ENCODE measurements at regions not wholly inside any gene's neighbourhood (a gene's known extent, or its start where the extent isn't known, plus 50 kb on each side); places are given as distances from the start of the nearest gene placed in this dataset.
"Not testable (repeated sequence)": the region's sequence is repeated elsewhere in the genome, so short reads cannot be mapped to it uniquely, and the experiment has no call there.

DNA sequence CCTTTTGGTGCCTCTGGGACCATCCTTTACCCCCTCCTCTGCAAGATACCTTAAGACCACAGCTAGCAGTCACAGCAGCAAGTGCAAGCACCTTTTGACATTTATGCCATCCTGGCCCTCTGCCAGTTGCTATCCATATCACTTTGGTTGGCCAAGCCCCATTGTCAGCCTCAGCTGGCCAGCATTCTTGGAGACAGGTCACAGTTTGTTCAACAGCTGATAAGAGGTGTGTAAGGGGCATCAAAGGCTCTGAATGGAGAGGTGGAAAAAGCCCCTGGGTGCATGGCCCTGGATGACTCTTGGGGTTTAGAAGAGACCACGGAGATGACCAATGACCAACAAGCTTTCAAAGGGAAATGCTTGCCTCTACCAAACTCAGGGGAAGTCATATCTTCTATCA, 133.6 kb upstream of the MAMLD1 start:
- H3K27me3 ChIP-seq (ENCODE audit: low read length), result no peaks in the 10 kb centered on the region
- BruUV-seq (replicated peaks), result no TSS peak
- ChIA-PET CTCF (no interaction called here), POLR2A (ENCODE audit: unreplicated experiment) (no interaction called here)
- ATAC-seq (no peak), DNase-seq (no peak)
- no peak for TF ChIP-seq CTCF (conservative IDR thresholded peaks at IDR 0.05; ENCODE audit: low read depth, low read length)
- TF ChIP-seq EZH2 (IDR thresholded peaks at IDR 0.05; ENCODE audit: low read length, unreplicated experiment), result no peak
- no peak for TF ChIP-seq EZH2phosphoT487 (IDR thresholded peaks at IDR 0.05; ENCODE audit: borderline replicate concordance, low read length)
- no peaks in the 10 kb centered on the region for H3K9me3 ChIP-seq (ENCODE audit: low read length)
- H3F3A ChIP-seq (ENCODE audit: low read length, unreplicated experiment), result no peaks in the 10 kb centered on the region
- H3K4me1 ChIP-seq (ENCODE audit: insufficient read depth, low read length), result no peaks in the 10 kb centered on the region
- no peak overlapping the region for H2AFZ ChIP-seq (ENCODE audit: low read length)
- no peaks in the 10 kb centered on the region for H3K36me3 ChIP-seq (ENCODE audit: low read depth, low read length)
- H3K9me2 ChIP-seq (replicated peaks; ENCODE audit: low read length), result no peaks in the 10 kb centered on the region
- H3K27ac ChIP-seq (ENCODE audit: low read length), result no peak overlapping the region
- H3K4me3 ChIP-seq (ENCODE audit: low read length), result no peak overlapping the region
- no peaks in the 10 kb centered on the region for H3K79me2 ChIP-seq (ENCODE audit: low read length)
- H3K4me2 ChIP-seq (ENCODE audit: low read length), result no peak overlapping the region
- intact Hi-C loops (cut with micrococcal nuclease), result no loop called here
- H4K20me1 ChIP-seq (ENCODE audit: low read length), result no peaks in the 10 kb centered on the region
- H3K9ac ChIP-seq (ENCODE audit: low read length), result no peak overlapping the region

DNA sequence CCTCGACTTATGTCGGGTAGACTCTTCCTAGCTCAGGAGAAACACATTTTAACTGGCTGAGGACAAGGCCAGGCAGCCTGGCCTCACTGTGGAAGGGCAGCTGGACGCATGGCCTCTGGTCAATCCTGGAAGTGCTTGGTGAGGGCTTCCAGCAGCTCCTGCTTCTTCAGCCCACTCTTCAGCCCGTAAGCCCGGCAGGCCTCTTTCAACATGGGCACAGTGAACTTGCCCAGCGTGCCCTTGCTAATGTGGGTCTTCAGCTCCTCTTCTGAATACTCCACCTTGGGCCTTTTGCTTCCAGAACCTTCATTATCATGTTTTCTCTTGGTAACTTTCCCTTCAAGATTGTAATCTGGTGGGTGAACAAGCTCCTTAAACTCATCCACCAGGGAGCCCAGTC, 132.2 kb upstream of the MAMLD1 start:
- H3K4me1 ChIP-seq (ENCODE audit: insufficient read depth, low read length); H3K9ac ChIP-seq (ENCODE audit: low read length); H3K9me3 ChIP-seq (ENCODE audit: low read length); BruUV-seq (replicated peaks); H3K27me3 ChIP-seq (ENCODE audit: low read length); DNase-seq; intact Hi-C loops (cut with micrococcal nuclease); H3K4me3 ChIP-seq (ENCODE audit: low read length); H3K79me2 ChIP-seq (ENCODE audit: low read length); H3K4me2 ChIP-seq (ENCODE audit: low read length); H3K27ac ChIP-seq (ENCODE audit: low read length); H3K9me2 ChIP-seq (replicated peaks; ENCODE audit: low read length); H3K36me3 ChIP-seq (ENCODE audit: low read depth, low read length); H4K20me1 ChIP-seq (ENCODE audit: low read length); ATAC-seq; H2AFZ ChIP-seq (ENCODE audit: low read length); CTCF ChIA-PET; H3F3A ChIP-seq (ENCODE audit: low read length, unreplicated experiment): not testable (repeated sequence)
- POLR2A ChIA-PET (ENCODE audit: unreplicated experiment), result interaction anchor here (0.7 kb wide), 1 partner anchor 468 kb away, joined by 3 read pairs; no protein-coding TSS in a partner anchor

DNA sequence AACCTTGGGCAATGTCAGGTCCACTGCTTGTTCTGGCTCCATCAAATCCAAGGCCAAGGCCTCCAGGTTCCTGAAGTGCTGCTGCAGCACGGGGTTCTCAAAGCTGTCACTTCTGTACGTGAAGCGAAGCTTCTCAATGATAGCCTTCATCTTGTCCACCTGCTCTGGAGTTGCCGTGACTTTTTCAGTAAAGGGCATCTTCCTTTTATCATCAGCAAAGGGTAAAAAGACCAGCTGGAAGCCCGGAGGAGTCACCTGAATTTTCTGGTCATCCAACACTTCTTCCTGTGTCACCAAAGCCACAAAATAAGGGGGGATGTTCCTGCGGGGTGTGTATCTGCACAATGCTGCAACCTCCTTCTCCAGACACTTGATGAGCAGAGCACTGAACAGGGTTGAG, 131.7 kb upstream of the MAMLD1 start:
- ATAC-seq; H3K9me2 ChIP-seq (replicated peaks; ENCODE audit: low read length); DNase-seq; H3K4me1 ChIP-seq (ENCODE audit: insufficient read depth, low read length); H3K79me2 ChIP-seq (ENCODE audit: low read length); H4K20me1 ChIP-seq (ENCODE audit: low read length); H3K4me3 ChIP-seq (ENCODE audit: low read length); H3K27ac ChIP-seq (ENCODE audit: low read length); H3K27me3 ChIP-seq (ENCODE audit: low read length); H3K4me2 ChIP-seq (ENCODE audit: low read length); H3K36me3 ChIP-seq (ENCODE audit: low read depth, low read length); H3K9ac ChIP-seq (ENCODE audit: low read length); H3K9me3 ChIP-seq (ENCODE audit: low read length); CTCF ChIA-PET; H3F3A ChIP-seq (ENCODE audit: low read length, unreplicated experiment); H2AFZ ChIP-seq (ENCODE audit: low read length); BruUV-seq (replicated peaks); intact Hi-C loops (cut with micrococcal nuclease): not testable (repeated sequence)
- POLR2A ChIA-PET (ENCODE audit: unreplicated experiment), result interaction anchor here (0.7 kb wide), 1 partner anchor 468 kb away, joined by 3 read pairs; no protein-coding TSS in a partner anchor

GRCh38 chrX:150232222-150232621, 130.9 kb upstream of the MAMLD1 start:
- H3K4me3 ChIP-seq (ENCODE audit: low read length); H3K27me3 ChIP-seq (ENCODE audit: low read length); CTCF ChIA-PET; POLR2A ChIA-PET (ENCODE audit: unreplicated experiment); H3K36me3 ChIP-seq (ENCODE audit: low read depth, low read length); BruUV-seq (replicated peaks); H3K27ac ChIP-seq (ENCODE audit: low read length); H3K4me1 ChIP-seq (ENCODE audit: insufficient read depth, low read length); H2AFZ ChIP-seq (ENCODE audit: low read length); H3K9ac ChIP-seq (ENCODE audit: low read length); H3F3A ChIP-seq (ENCODE audit: low read length, unreplicated experiment); H3K4me2 ChIP-seq (ENCODE audit: low read length); ATAC-seq; intact Hi-C loops (cut with micrococcal nuclease); H3K9me2 ChIP-seq (replicated peaks; ENCODE audit: low read length); H3K79me2 ChIP-seq (ENCODE audit: low read length); H3K9me3 ChIP-seq (ENCODE audit: low read length); H4K20me1 ChIP-seq (ENCODE audit: low read length): not testable (repeated sequence)
- DNase-seq, result peak; percentile 37

Measured in PC-3 (cell line).